ENCODE measurements at regions not wholly inside any gene's neighbourhood (a gene's known extent, or its start where the extent isn't known, plus 50 kb on each side); places are given as distances from the start of the nearest gene placed in this dataset.

DNA sequence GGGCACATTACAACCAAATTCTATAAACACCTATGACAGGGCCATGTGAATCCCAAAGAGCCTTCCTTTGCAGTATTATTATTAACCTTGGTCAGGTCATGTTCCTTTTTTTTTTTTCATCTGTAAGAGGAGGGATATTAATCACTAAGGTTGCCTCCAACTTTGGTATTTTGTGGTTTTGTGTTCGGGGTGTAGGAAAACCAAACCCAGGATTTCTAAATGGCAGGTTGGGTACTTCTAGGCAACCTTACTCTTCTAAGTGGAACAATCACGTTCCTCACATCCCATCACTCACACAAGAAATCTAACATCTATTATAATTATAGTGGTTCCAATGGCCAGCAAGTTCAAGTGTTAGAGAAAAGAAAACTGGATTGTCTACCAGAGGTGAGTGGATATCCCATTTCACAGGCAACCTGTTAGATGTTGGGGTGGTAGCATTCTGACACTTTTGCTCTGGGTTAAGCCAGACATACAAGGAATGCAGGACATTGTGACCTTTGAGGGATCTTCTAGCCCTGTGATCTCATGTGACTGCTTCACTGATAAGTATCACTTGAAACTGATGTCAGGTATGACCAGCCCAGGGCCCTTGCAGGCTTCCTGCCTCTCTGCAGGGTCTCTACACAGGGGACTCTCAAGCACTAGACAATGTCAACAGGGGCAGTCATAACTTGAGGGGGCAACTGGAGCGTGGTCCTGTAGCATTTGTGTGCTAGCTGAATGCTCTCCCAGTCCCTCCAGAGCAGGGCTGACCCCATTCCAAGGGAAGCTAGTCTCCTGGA lies 126.2 kb upstream of the VLDLR start:
- TF ChIP-seq RAD21 (IDR thresholded peaks at IDR 0.05; ENCODE audit: low read depth) (no peak), TAF1 (IDR thresholded peaks at IDR 0.05; ENCODE audit: low read depth) (no peak), EP300 (IDR thresholded peaks at IDR 0.05; ENCODE audit: borderline replicate concordance) (no peak), NFIC (IDR thresholded peaks at IDR 0.05) (no peak), CREB1 (IDR thresholded peaks at IDR 0.05; ENCODE audit: low read depth) (no peak)
- TF ChIP-seq, protein P1, sequence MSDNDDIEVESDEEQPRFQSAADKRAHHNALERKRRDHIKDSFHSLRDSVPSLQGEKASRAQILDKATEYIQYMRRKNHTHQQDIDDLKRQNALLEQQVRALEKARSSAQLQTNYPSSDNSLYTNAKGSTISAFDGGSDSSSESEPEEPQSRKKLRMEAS (IDR thresholded peaks at IDR 0.05), result no peak
- TF ChIP-seq, protein P2, sequence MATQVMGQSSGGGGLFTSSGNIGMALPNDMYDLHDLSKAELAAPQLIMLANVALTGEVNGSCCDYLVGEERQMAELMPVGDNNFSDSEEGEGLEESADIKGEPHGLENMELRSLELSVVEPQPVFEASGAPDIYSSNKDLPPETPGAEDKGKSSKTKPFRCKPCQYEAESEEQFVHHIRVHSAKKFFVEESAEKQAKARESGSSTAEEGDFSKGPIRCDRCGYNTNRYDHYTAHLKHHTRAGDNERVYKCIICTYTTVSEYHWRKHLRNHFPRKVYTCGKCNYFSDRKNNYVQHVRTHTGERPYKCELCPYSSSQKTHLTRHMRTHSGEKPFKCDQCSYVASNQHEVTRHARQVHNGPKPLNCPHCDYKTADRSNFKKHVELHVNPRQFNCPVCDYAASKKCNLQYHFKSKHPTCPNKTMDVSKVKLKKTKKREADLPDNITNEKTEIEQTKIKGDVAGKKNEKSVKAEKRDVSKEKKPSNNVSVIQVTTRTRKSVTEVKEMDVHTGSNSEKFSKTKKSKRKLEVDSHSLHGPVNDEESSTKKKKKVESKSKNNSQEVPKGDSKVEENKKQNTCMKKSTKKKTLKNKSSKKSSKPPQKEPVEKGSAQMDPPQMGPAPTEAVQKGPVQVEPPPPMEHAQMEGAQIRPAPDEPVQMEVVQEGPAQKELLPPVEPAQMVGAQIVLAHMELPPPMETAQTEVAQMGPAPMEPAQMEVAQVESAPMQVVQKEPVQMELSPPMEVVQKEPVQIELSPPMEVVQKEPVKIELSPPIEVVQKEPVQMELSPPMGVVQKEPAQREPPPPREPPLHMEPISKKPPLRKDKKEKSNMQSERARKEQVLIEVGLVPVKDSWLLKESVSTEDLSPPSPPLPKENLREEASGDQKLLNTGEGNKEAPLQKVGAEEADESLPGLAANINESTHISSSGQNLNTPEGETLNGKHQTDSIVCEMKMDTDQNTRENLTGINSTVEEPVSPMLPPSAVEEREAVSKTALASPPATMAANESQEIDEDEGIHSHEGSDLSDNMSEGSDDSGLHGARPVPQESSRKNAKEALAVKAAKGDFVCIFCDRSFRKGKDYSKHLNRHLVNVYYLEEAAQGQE (IDR thresholded peaks at IDR 0.05; ENCODE audit: low read depth), result no peak
- TF ChIP-seq, protein P3, sequence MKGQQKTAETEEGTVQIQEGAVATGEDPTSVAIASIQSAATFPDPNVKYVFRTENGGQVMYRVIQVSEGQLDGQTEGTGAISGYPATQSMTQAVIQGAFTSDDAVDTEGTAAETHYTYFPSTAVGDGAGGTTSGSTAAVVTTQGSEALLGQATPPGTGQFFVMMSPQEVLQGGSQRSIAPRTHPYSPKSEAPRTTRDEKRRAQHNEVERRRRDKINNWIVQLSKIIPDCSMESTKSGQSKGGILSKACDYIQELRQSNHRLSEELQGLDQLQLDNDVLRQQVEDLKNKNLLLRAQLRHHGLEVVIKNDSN (IDR thresholded peaks at IDR 0.05), result no peak
